Ramos (cell line): ENCODE measurements at regions not wholly inside any gene's neighbourhood (a gene's known extent, or its start where the extent isn't known, plus 50 kb on each side); places are given as distances from the start of the nearest gene placed in this dataset.

Source experiments
- in situ Hi-C: fragments of 300-500 bp; cut with MboI; formaldehyde crosslinking; loops from one replicate; pipeline ENCODE4 v1.14.3; 2022; ENCODE audit warnings: low sequenced_read_pairs; ENCODE audit not compliant: unreplicated experiment

- in situ Hi-C loops: no loop called here
These were observed 147.2 kb upstream of the ERCC4 start for GRCh38 chr16:13772782-13773181.

GRCh38 chr16:13779676-13780075 is 140.3 kb upstream of the ERCC4 start:
- in situ Hi-C loops: no loop called here

- in situ Hi-C loops: no loop called here
These were observed 139.4 kb upstream of the ERCC4 start for GRCh38 chr16:13780406-13781168.

- in situ Hi-C loops: no loop called here
These were observed 138.8 kb upstream of the ERCC4 start for GRCh38 chr16:13781169-13781564.

GRCh38 chr16:13781575-13782338 is 138.2 kb upstream of the ERCC4 start:
- in situ Hi-C loops: no loop called here

- in situ Hi-C loops: no loop called here
These were observed 128.9 kb upstream of the ERCC4 start for GRCh38 chr16:13791095-13791494.

- in situ Hi-C loops: no loop called here
These were observed 126.0 kb upstream of the ERCC4 start for GRCh38 chr16:13793841-13794409.

- in situ Hi-C loops: no loop called here
These were observed 124.8 kb upstream of the ERCC4 start for GRCh38 chr16:13795131-13795530.

GRCh38 chr16:13797718-13798117 is 122.2 kb upstream of the ERCC4 start:
- in situ Hi-C loops: no loop called here

- in situ Hi-C loops: no loop called here
These were observed 121.7 kb upstream of the ERCC4 start for GRCh38 chr16:13798211-13798610.

- in situ Hi-C loops: no loop called here
These were observed 116.0 kb upstream of the ERCC4 start for GRCh38 chr16:13803974-13804373.

GRCh38 chr16:13805951-13806350 is 114.0 kb upstream of the ERCC4 start:
- in situ Hi-C loops: no loop called here

GRCh38 chr16:13806671-13807070 is 113.3 kb upstream of the ERCC4 start:
- in situ Hi-C loops: no loop called here

GRCh38 chr16:13808102-13808501 is 111.9 kb upstream of the ERCC4 start:
- in situ Hi-C loops: no loop called here

GRCh38 chr16:13809765-13810164 is 110.2 kb upstream of the ERCC4 start:
- in situ Hi-C loops: no loop called here

GRCh38 chr16:13811834-13812233 is 108.1 kb upstream of the ERCC4 start:
- in situ Hi-C loops: no loop called here

- in situ Hi-C loops: no loop called here
These were observed 103.3 kb upstream of the ERCC4 start for GRCh38 chr16:13816701-13817100.

- in situ Hi-C loops: no loop called here
These were observed 96.5 kb upstream of the ERCC4 start for GRCh38 chr16:13823501-13823900.

GRCh38 chr16:13829697-13830299 is 90.2 kb upstream of the ERCC4 start:
- in situ Hi-C loops: no loop called here

GRCh38 chr16:13833515-13833914 is 86.4 kb upstream of the ERCC4 start:
- in situ Hi-C loops: no loop called here

GRCh38 chr16:13835387-13835786 is 84.6 kb upstream of the ERCC4 start:
- in situ Hi-C loops: no loop called here
